Body of pancreas (tissue), 4 donors: ENCODE measurements at regions not wholly inside any gene's neighbourhood (a gene's known extent, or its start where the extent isn't known, plus 50 kb on each side); places are given as distances from the start of the nearest gene placed in this dataset.

Experiments
- ATAC-seq: fragments of 150-250 bp; one replicate; pipeline ENCODE4 v1.9.1; 2016
- DNase-seq, 4 donors: peaks; one replicate each; pipeline ENCODE4 v3.0.0-alpha.2; 2019
- H3K27ac ChIP-seq, 4 donors: fragments of 200-600 bp; sonication (generic); 1 replicate in 3 of 4; 2 replicates in 1 of 4; pipeline versions ENCODE4 v1.5.1 to v1.6.1; 2016 to 2019; ENCODE audit warnings: mild to moderate bottlenecking in 1 of 4, mixed read lengths in 1 of 4, moderate library complexity in 1 of 4
- H3K27me3 ChIP-seq, 2 donors: fragments of 200-600 bp; sonication (generic); one replicate each; pipeline ENCODE4 v1.6.0; 2016; ENCODE audit warnings: mild to moderate bottlenecking in 1 of 2
- H3K36me3 ChIP-seq, 2 donors: fragments of 200-600 bp; sonication (generic); replicated peaks in 1 of 2; 2 replicates each; pipeline ENCODE4 v1.5.1; 2016; ENCODE audit warnings: low read depth in 2 of 2; ENCODE audit not compliant: insufficient read depth in 1 of 2
- H3K4me1 ChIP-seq: fragments of 200-600 bp; sonication (generic); one replicate; pipeline ENCODE4 v1.6.0; 2016
- H3K4me3 ChIP-seq, 2 donors: fragments of 200-600 bp; sonication (generic); 1 replicate in 1 of 2; 2 replicates in 1 of 2; pipeline ENCODE4 v1.5.1; 2016 to 2019
- H3K9me3 ChIP-seq, 3 donors: fragments of 200-600 bp; sonication (generic); 1 replicate in 2 of 3; 2 replicates in 1 of 3; pipeline ENCODE4 v1.5.1; 2016
- CTCF ChIP-seq, 7 experiments: fragments of 450-650 bp in 4 of 7; fragments of 200-600 bp in 3 of 7; sonication (generic) in 3 of 7; IDR thresholded peaks; one replicate each; pipeline ENCODE4 v1.5.1; 2016 to 2019; ENCODE audit warnings: antibody characterized with exemption in 7 of 7
- POLR2A ChIP-seq, 3 donors: fragments of 450-650 bp; IDR thresholded peaks; one replicate each; pipeline ENCODE4 v1.6.1; 2016; ENCODE audit warnings: antibody characterized with exemption in 3 of 3, mild to moderate bottlenecking in 2 of 3
- WGBS, 2 donors: methylation state at CpG; one replicate each; pipeline ENCODE4 v1.1.5; 2017; 5-methylcytosine and 5-hydroxymethylcytosine counted together
- intact Hi-C: fragments of 100-400 bp; cut with DNase I; formaldehyde crosslinking; loops from one replicate; pipeline ENCODE4 v1.15.1; 2023

DNA sequence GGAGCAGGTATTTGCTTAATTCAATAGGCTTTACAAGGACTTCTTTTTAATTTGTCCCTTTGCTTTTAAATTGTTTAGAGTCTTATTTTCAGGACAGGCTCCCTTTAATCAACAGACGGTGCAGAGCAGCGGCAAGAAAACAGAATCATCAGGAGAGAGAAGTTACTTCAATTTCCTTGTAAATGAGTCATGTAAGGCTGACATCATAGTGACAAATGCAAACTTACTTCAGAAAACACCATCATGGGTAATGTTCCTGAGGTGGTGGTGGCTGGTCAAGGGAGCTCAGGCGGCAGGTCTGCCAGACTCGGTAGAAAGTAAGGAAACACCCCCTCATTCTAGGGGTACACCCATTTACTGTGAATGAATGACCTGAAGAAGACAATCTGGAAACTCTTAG lies 395.1 kb downstream of the FBXO15 start:
- DNase-seq (no peak), ATAC-seq (no peak)
- Histone ChIP-seq H3K4me1 (no peaks in the 10 kb centered on the region), H3K9me3 (no peaks in the 10 kb centered on the region), H3K27ac (no peak overlapping the region), H3K36me3 (no peaks in the 10 kb centered on the region), H3K4me3 (no peak overlapping the region), H3K27me3 (no peaks in the 10 kb centered on the region)
- WGBS, 2 donors, result 54 to 69% methylated on average over 4 of the region's 4 CpGs
- TF ChIP-seq CTCF (IDR thresholded peaks at IDR 0.05) (no peak), POLR2A (IDR thresholded peaks at IDR 0.05) (no peak)
- intact Hi-C loops, result no loop called here

- ATAC-seq, result no peak
- no peaks in the 10 kb centered on the region for H3K36me3 ChIP-seq
- 68 to 77% methylated on average over 5 of the region's 5 CpGs for WGBS, 2 donors
- intact Hi-C loops, result no loop called here
- no peaks in the 10 kb centered on the region for H3K4me1 ChIP-seq
- no peak overlapping the region for H3K4me3 ChIP-seq
- H3K27ac ChIP-seq, result no peak overlapping the region
- no peaks in the 10 kb centered on the region for H3K9me3 ChIP-seq
- DNase-seq, result no peak
- TF ChIP-seq POLR2A (IDR thresholded peaks at IDR 0.05), result no peak
- no peaks in the 10 kb centered on the region for H3K27me3 ChIP-seq
Observed at GRCh38 chr18:73750052-73750451, 397.6 kb downstream of the FBXO15 start.

GRCh38 chr18:73749304-73749703 lies 398.3 kb downstream of the FBXO15 start:
- 45 to 67% methylated on average over 2 of the region's 2 CpGs for WGBS, 2 donors
- Histone ChIP-seq H3K4me3 (no peak overlapping the region), H3K27me3 (no peaks in the 10 kb centered on the region), H3K4me1 (no peaks in the 10 kb centered on the region), H3K9me3 (no peaks in the 10 kb centered on the region), H3K27ac (no peak overlapping the region), H3K36me3 (no peaks in the 10 kb centered on the region)
- intact Hi-C loops, result no loop called here
- TF ChIP-seq POLR2A (IDR thresholded peaks at IDR 0.05) (no peak), CTCF (IDR thresholded peaks at IDR 0.05) (no peak)
- ATAC-seq (no peak), DNase-seq (no peak)

GRCh38 chr18:73748731-73749130 lies 398.9 kb downstream of the FBXO15 start:
- ATAC-seq, result no peak
- WGBS, 2 donors, result 61 to 62% methylated on average over 4 of the region's 4 CpGs
- DNase-seq, result no peak
- Histone ChIP-seq H3K4me1 (no peaks in the 10 kb centered on the region), H3K4me3 (no peak overlapping the region), H3K9me3 (no peaks in the 10 kb centered on the region), H3K27me3 (no peaks in the 10 kb centered on the region), H3K36me3 (no peaks in the 10 kb centered on the region), H3K27ac (no peak overlapping the region)
- TF ChIP-seq POLR2A (IDR thresholded peaks at IDR 0.05), result no peak
- TF ChIP-seq CTCF (IDR thresholded peaks at IDR 0.05), result no peak
- intact Hi-C loops, result no loop called here

GRCh38 chr18:73746101-73746500 lies 401.5 kb downstream of the FBXO15 start:
- Histone ChIP-seq H3K4me3 (no peak overlapping the region), H3K27ac (no peak overlapping the region), H3K36me3 (no peaks in the 10 kb centered on the region), H3K9me3 (no peaks in the 10 kb centered on the region), H3K4me1 (no peaks in the 10 kb centered on the region), H3K27me3 (no peaks in the 10 kb centered on the region)
- ATAC-seq (no peak), DNase-seq (no peak)
- TF ChIP-seq CTCF (IDR thresholded peaks at IDR 0.05) (no peak), POLR2A (IDR thresholded peaks at IDR 0.05) (no peak)
- intact Hi-C loops, result no loop called here
